Stimulated activated CD4-positive, alpha-beta T cell treated with anti-CD3 and anti-CD28 coated beads, Interleukin-1b, Interleukin-23, amount 100 ng/mL, for 4 hours (primary cell): ENCODE measurements at regions not wholly inside any gene's neighbourhood (a gene's known extent, or its start where the extent isn't known, plus 50 kb on each side); places are given as distances from the start of the nearest gene placed in this dataset.

Source experiments
- DNase-seq, 2 donors: peaks; one replicate each; pipeline ENCODE4 v3.0.0-alpha.2; 2020; ENCODE audit warnings: low read depth in 2 of 2

DNA sequence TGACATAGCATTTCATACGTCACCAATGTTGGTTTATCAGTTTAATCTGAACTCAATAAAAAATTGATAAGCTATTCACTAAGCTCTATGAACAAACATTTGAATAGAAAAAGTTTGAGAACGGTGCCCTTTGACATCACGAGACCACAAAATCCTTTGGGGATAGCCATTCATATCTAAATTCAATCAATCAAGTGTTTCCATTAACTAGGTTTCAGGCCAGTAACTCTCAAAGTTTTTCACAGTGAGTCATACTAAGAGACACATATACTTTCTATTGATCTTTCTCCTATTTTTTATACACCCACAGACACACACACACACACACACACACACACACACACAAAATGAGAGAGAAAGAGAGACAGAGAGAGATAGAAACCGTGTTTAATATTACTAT, 235.4 kb upstream of the SNX7 start:
- DNase-seq: no peak

DNA sequence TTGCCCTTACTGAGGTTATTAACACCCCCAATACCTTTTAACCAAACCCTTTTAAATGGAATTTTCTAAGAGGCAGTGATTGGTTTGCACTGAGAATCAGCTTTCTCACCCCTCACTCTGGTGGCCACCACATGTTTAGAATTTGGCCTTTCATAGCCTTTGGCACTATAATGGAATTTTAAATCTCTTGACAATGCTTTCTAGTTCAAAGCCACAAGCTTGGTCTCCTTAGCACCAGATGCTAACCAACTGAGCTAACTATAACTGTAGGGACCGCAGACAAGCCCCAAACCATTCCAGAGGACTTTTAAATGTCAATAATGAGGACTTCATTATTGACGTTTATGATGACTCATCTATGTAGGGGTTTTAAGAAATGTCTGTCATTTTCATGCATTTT, 238.7 kb upstream of the SNX7 start:
- no peak for DNase-seq

GRCh38 chr1:98421085-98421435, 240.5 kb upstream of the SNX7 start:
- DNase-seq: no peak

- no peak for DNase-seq
Measured at GRCh38 chr1:98420376-98421084, 241.0 kb upstream of the SNX7 start.

GRCh38 chr1:98417820-98418219, 243.7 kb upstream of the SNX7 start:
- no peak for DNase-seq

DNA sequence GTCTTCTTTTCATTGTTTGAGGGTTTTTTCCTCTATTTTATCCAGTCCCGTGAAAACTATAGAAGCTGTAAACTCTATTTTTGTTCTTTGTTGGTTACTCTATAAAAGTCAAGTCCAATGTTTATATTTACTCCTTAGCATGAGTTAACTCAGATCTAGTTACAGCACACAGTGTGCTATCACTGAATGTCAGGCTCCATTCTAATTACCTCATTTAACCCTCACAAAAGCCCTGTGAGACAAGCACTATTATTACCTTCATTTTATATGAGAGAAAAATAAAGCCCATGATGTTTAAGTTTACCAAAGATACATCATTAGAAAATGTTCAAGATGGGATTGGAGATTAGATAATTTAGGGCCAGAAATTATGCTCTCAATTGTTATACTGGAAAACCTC, 251.4 kb upstream of the SNX7 start:
- no peak for DNase-seq

GRCh38 chr1:98406352-98407088, 255.0 kb upstream of the SNX7 start:
- DNase-seq: no peak

GRCh38 chr1:98405581-98406074, 255.9 kb upstream of the SNX7 start:
- no peak for DNase-seq

GRCh38 chr1:98404866-98405265, 256.7 kb upstream of the SNX7 start:
- DNase-seq: no peak

DNA sequence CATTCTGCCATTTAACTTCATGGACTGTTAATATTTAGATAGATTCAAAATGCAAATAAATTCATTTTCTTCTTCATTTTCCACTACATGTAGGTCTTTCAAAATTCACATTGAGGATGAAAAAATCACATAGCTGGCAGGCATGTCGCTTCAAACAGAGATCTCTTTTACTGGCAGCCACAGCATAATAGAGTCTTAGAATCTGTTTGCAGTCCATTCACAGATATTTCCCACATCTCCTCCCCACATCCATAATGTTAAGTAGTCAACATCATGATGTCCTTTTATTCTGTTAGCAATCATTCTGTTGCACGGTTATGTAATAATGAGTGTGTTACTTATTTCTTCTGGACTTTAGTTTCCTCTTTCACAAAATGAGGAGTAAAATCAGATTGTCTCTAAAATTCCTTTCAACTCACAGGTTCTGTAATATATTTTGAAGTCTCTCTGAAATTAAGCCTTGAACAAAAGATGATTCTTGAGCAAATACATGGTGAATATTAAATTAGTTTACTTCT, 257.5 kb upstream of the SNX7 start:
- no peak for DNase-seq

DNA sequence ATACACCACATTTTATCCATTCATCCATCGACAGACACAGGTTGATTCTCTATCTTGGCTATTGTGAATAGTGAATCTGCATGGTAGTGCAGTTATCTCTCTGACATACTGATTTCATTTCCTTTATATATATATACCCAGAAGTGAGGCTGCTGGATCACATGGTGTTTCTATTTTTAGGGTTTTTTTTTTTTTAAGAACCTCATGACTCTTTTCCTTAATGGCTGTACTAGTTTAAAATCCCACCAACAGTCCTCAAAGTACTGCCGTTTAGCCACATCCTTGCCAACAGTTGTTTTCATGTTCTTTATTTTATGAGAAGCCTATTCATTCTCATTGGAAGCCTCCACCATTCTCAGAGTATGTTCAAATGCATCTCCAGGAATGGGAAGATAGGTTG, 258.7 kb upstream of the SNX7 start:
- DNase-seq: no peak

DNA sequence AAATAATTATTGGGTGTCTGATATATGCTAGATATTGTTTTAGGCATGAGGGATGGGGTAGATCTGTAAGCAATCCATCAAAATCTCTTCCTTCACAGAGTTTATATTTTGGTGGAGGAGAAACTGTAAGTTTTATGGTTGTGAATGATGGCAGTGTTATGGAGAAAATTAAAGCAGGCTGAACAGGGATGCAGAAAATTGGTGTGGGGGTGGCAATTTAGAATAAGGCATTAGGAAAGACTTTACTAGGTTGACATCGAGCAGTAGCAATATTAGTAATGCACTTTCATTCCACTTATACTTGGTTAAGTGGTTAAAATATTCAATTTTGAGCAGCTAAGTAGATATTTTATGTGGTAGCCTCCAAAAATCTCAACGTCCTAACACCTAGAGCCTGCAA, 261.1 kb upstream of the SNX7 start:
- DNase-seq: no peak

DNA sequence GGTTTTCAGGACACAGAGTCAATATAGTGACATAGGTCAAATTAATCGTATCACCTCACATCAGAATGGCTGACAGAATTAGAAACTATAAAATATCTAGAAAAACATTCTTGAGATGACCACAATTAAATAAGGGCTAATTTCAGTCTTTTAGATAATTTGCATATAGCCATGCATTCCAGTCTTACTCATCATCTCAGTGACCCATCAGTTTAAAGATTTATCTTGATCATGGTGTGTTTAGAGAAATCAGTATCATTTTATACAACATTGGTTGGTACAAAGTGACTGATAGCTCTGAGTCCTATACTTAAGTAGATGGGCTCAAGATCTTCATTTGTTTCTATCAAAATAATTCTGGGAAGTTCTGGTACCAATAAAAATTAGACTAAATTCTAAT, 262.3 kb upstream of the SNX7 start:
- no peak for DNase-seq

- no peak for DNase-seq
Measured at GRCh38 chr1:98398649-98399048, 262.9 kb upstream of the SNX7 start.

GRCh38 chr1:98398092-98398491, 263.4 kb upstream of the SNX7 start:
- no peak for DNase-seq

GRCh38 chr1:98393719-98394118, 267.8 kb upstream of the SNX7 start:
- no peak for DNase-seq

GRCh38 chr1:98391175-98391574, 270.3 kb upstream of the SNX7 start:
- DNase-seq: no peak

GRCh38 chr1:98389809-98390208, 271.7 kb upstream of the SNX7 start:
- DNase-seq: no peak

DNA sequence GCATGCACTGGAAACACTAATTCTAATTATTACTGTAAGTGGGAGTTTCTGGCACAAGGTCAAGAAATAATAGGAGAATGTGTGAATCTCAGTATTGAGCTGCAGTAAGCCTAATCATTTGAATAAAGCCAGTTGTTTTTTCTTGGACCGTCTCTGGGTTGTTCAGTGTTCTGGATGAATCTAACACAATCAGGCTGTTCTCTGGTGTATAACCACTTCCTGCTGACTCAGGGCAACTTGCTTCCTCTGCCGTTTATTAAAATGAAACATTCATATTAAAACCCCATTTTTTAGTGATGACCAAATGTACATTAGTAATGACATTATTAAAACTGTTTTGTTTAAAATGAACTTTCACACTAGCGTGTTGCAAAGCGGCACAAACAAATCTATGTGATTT, 273.1 kb upstream of the SNX7 start:
- peak in 1 of 2 donors; percentile 1 for DNase-seq

GRCh38 chr1:98387701-98388100, 273.8 kb upstream of the SNX7 start:
- DNase-seq: no peak

DNA sequence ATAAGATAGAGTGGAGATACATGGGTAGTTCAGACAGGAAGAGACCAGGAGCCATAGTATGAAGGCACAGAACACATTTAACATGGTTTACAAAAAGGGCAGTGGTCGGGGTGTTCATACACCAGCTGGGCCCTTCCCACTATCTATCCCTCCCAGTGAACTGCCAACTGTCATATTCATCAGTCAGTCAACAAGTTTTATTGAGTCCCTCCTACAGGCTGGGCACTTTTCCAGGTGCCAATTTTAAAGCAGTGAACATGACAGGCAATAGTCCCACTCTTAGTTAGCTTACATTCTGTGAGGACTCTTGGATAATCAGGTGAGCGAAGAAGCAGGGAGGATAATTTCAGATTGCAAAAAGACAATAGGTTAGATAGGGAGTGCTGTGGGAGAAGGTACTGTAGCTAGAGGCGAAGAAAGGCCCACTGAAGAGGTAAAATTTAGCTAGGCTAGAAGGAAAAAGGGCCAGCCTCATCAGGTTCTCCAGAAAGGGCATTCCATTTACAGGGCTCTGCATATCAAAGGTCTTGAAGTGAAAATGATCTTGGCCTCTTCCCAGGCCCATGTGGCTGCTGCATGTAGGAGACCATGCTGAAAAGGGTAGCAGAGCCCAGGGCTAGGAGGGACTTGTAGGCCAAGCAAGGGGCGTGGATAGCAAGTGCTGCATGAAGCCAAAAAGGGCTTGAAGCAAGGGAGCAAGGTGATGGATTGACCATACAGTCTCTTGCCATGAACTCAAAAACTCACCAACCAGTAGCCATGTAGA, 274.7 kb upstream of the SNX7 start:
- no peak for DNase-seq

DNA sequence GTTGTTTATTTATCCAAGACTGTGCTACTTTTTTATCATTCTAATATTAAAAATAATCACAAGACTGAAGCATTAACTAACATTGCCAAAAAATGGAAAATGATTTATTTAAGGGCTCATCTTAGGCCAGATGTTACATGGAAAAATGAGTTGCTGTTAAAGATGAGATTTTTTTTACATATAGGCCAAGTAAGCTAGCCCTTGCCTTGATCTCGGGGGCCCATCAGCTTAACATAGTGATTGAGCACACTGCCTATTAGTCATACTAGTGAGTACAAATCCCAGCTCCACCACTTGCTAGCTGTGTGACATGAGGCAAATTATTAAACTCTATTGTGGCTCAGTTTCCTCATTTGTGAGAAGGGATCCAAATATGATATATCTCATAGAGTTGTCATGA, 275.9 kb upstream of the SNX7 start:
- no peak for DNase-seq
